Activated T-helper 1 cell treated with Interleukin-2 at 50 U/mL for 16 hours (primary cell): ENCODE measurements at regions not wholly inside any gene's neighbourhood (a gene's known extent, or its start where the extent isn't known, plus 50 kb on each side); places are given as distances from the start of the nearest gene placed in this dataset.

ENCODE experiments used
- DNase-seq: peaks from one replicate; pipeline ENCODE4 v3.0.0-alpha.2; 2020; ENCODE audit warnings: low read depth

- no peak for DNase-seq
Observed at GRCh38 chr11:38282718-38283117, 1684.7 kb upstream of the RAG2 start.

DNA sequence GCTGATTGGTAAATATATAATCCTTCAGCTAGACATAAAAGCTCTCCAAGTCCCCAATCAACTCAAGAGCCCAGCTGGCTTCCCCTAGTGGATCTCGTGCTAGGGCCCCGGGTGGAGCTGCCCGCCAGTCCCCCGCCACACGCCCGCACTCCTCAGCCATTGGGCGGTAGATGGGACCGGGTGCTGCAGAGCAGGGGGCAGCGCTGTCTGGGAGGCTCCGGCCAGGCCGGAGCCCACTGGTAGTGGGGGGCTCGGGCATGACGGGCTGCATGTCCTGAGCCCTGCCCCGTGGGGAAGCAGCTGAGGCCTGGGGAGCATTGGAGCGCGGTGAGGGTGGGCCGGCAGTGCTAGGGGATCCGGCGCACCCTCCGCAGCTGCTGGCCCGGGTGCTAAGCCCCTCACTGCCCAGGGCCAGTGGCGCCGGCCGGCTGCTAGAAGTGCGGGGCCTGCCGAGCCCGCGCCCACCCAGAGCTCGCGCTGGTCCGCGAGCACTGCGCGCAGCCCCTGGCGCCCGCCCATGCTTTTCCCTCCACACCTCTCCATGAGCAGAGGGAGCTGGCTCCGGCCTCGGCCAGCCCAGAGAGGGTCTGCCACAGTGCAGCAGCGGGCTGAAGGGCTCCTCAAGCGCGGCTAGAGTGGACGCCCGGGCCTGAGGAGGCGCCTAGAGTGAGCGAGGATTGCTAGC lies 1680.6 kb upstream of the RAG2 start:
- DNase-seq, result no peak

- no peak for DNase-seq
Observed at GRCh38 chr11:38274031-38274430, 1676.0 kb upstream of the RAG2 start.

GRCh38 chr11:38272376-38272775 lies 1674.3 kb upstream of the RAG2 start:
- no peak for DNase-seq

DNA sequence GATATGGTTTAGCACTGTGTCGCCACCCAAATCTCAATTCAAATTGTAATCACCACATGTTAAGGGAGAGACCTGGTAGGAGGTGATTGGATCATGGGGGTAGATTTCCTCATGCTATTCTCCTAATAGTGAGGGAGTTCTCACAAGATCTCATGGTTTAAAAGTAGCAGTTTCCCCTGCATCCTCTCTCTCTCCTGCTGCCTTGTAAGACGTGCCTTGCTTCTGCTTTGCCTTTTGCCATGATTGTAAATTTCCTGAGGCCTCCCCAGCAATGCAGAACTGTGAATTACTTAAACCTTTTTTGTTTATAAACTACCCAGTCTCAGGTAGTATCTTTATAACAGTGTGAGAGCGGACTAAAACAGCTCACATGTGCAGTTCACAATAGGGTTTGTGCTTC lies 1668.7 kb upstream of the RAG2 start:
- no peak for DNase-seq

GRCh38 chr11:38256436-38256835 lies 1658.4 kb upstream of the RAG2 start:
- no peak for DNase-seq

- no peak for DNase-seq
Observed at GRCh38 chr11:38254913-38255312, 1656.9 kb upstream of the RAG2 start.

DNA sequence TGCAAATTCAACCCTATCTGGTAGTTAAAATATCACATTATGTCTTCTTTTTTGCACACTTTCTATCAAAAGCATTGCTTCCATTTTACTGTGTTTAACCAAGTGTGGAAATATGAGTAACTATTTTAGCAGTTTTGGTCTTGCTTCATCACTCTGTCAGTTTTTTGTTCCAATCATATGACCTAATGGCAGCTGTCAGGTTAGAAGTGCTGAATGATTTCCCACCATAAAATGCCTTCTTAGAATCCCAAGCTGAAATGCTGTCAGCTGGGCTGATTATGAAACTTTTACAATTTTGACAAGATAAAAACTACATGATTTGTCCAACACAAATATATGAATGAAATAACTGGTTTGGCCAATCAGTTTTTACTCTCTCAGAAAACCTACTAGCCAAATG lies 1654.6 kb upstream of the RAG2 start:
- no peak for DNase-seq

GRCh38 chr11:38246451-38246850 lies 1648.4 kb upstream of the RAG2 start:
- no peak for DNase-seq

- DNase-seq, result no peak
Observed at GRCh38 chr11:38226684-38227083, 1628.6 kb upstream of the RAG2 start.

DNA sequence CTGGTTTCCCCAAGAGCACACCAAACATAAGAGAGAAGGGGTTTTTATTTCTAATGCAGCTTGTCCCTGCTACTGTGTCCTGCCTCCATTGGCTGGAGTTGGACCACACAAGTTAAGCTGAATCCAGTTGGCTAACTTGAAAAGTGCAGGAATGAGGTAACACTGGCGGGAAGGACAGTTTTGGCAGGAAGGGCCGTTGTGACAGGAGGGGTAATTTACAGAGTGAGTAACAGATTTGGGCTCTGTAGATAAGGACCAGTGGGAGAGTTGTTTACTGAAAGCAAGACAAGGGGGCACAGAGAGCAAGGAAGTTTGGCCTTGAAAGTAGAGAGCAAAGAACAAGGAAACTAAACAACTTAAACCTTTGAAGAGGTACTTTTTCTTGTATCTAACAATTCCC lies 1623.3 kb upstream of the RAG2 start:
- no peak for DNase-seq

- DNase-seq, result no peak
Observed at GRCh38 chr11:38219636-38220035, 1621.6 kb upstream of the RAG2 start.

DNA sequence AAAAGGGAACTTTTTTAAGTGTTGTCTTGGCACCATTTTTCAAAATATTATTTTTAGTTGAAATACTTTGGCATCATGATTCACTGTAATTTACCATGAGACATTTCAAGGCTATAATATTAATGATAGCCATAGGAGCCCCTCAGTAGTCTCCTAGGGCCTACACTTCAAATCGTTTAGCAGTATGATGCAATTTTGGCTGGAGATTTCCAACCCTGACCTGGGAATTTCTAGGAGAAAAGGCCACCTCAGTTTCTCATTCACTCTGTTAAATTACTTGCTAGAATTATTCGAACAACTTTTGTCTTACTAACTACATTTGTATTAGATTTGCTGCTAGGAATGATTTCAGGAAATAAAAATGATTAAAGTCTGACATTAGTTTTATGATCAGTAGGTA lies 1610.9 kb upstream of the RAG2 start:
- DNase-seq, result no peak

- no peak for DNase-seq
Observed at GRCh38 chr11:38206663-38207062, 1608.6 kb upstream of the RAG2 start.

DNA sequence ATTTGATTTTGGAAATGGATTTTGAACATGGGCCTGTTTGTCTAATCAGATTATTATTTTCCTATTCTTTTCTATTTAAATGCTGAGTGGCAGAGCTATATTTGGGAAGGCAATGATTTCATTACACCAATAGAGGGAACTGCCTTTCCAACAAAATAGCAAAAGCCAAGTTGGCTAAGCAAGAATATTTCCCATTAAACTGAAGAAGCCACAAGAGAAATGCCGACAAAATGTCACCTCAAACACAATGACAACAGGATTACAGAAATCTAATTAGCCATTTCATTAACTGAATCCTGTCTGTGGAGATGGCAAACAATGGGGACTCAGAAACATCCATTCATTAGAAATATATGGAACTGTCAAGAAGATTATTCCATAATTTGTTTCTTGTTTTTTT lies 1593.1 kb upstream of the RAG2 start:
- no peak for DNase-seq

DNA sequence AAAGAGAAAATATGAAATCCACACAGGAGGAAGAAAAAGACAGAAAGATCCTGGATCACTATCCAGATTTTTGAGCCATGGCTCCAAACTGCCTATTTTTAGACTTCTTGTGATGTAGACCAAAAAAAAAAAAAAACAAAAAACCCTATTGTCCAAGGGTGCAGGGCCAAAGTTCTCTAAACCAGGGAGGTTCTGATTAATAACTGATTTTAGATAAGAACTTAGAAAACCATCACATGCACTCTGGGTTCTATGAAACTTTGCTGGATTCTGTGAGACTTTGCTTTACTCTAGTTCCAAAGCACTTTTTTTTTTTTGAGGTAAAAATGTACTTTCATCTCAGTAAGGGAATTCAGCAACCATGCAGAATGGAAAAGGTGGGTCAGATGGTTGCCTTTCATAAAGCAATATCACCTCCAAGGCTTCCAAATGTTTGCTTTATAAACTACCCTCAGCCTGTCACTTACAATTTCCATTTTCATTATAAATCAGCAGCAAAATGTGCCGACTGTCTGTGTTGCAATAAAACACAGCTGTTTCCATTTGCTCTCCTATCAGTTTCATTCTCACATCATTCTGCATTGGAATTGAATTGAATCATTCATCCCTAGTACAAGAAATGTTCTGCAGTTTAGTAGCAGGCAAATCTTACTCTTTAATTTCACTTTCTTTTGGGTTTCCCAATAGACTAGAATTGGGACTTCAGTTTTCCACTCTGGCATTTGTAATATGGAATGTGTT lies 1584.3 kb upstream of the RAG2 start:
- DNase-seq, result no peak

DNA sequence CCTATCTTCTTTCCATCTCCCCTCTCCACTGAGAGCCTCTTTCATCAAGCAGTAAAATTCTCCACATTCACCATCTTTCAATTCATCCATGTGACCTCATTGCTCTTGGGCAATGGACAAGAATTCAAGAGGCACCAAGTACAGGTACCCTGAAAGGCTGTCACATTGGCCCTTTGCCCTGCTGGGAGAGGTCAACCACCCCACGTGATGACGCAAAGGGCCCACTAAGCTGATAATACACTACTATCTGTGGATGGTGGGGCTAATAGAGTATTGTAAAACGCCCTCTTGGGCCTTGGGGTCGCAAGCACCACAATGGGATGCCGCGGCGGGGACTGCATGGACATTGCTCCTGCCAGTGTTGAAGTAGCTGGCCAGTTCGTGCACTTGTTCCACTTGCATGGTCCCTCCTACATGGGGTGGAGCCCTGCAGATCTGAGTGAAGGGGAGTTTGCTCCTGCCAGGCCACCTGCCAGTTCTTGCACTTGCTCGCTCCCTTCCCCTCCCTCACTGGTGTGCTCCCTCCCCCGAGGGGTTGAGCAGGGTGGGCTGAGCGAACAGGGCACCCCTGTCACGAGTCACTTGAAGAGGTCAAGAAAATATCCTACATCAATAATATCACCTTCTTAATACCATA lies 1578.8 kb upstream of the RAG2 start:
- DNase-seq, result no peak

GRCh38 chr11:38173676-38174075 lies 1575.6 kb upstream of the RAG2 start:
- DNase-seq, result no peak

GRCh38 chr11:38169286-38169685 lies 1571.2 kb upstream of the RAG2 start:
- no peak for DNase-seq

DNA sequence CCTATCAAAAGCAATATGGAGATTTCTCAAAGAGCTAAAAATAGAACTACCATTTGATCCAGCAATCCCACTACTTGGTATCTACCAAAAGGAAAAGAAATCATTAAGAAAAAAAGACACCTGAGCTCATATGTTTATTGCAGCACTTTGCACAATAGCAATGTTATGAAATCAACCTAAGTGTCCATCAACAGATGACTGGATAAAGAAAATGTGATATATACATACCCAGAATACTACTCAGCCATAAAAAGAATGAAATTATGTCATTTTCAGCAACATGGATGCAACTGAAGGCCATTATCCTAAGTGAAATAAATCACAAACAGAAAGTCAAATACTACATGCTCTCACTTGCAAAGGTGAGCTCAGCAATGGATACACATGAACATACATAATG lies 1565.5 kb upstream of the RAG2 start:
- no peak for DNase-seq

DNA sequence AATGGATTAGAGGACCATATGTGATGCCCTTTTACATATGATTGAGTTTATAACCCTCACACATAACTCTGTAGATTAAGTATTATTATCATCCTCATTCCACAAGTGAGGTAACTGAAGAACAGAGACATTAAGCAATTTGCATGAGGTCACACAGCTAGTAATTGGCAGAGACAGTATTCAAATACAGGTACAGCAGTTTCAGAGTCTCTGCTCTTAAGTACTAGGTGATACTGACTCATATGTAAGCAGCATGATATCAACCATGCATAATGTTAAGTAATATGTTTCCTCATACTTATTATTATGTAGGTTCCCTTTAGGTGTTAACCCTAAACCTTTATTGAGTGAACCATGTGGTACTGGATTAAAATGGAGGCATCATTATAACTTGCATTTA lies 1562.4 kb upstream of the RAG2 start:
- no peak for DNase-seq

DNA sequence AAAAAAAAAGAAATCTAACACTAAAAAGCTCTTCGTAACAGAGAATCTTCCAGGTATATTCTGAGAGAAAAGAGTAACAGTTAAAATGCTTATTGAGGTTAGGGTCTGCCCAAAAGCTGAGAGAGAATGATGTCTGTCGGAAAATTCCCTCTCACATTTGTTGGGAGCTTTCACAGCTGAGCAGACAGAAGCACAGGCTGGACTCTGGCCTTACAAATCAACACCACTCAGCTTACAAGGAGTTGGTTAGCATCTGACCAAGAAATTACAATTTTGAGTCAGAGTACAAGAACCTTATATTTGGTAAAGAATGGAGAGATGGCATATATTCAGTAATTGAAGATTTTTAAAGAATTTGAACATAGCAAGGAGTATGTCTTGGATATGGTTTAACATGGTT lies 1561.0 kb upstream of the RAG2 start:
- DNase-seq, result no peak

DNA sequence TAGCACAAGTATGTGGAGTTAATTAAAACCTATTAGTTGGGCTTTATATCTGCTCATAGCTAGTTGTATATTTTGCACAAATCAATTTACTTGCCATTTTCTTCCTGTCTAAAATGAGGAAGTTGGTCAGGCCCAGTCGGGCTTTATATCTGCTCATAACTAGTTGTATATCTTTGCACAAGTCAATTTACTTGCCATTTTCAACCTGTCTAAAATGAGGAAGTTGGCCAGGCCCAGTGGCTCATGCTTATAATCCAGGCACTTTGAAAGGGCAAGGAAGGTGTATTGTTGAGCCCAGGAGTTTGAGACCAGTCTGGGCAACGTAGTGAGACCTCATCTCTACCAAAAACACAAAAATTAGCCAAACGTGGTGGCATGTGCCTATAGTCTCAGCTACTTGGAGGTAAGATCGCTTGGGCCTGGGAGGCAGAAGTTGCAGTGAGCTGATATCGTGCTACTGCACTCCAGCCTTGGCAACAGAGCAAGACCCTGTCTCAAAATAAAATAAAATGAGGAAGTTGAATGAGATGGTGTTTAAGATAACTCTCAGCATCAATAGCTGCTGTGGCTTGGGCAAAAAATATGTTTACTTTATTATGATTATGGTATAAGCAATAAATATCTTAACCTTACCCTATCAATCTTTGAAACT lies 1558.6 kb upstream of the RAG2 start:
- no peak for DNase-seq
